ENCODE measurements at regions not wholly inside any gene's neighbourhood (a gene's known extent, or its start where the extent isn't known, plus 50 kb on each side); places are given as distances from the start of the nearest gene placed in this dataset.

GRCh38 chr4:158005021-158005420, 167.8 kb downstream of the GASK1B start (continued):
- no peak for TF ChIP-seq ZNF462 (CRISPR knock-in tag; IDR thresholded peaks at IDR 0.05)
- TF ChIP-seq EZH2phosphoT487 (IDR thresholded peaks at IDR 0.05; ENCODE audit: unreplicated experiment): no peak
- no peak for TF ChIP-seq ETS1 (IDR thresholded peaks at IDR 0.05)
- no peak for TF ChIP-seq CREB1 (CRISPR knock-in tag; IDR thresholded peaks at IDR 0.05; ENCODE audit: low read depth)
- no peak for TF ChIP-seq EZH2 (IDR thresholded peaks at IDR 0.05; ENCODE audit: low read depth, unreplicated experiment)

GRCh38 chr4:158004101-158004500, 168.7 kb downstream of the GASK1B start:
- Mint-ChIP-seq H3K9me3 (no peaks in the 10 kb centered on the region), H3K4me1 (no peaks in the 10 kb centered on the region), H3K27ac (no peak overlapping the region), H3K36me3 (ENCODE audit: low read depth) (no peaks in the 10 kb centered on the region), H3K4me3 (no peak overlapping the region), H3K27me3 (ENCODE audit: insufficient read depth, low read depth, poor library complexity) (peaks cover 6% of the 10 kb centered on the region)
- no peak for ATAC-seq
- Histone ChIP-seq H3K4me2 (no peak overlapping the region), H3K4me3 (no peak overlapping the region), H3K79me2 (replicated peaks; ENCODE audit: insufficient read depth) (no peaks in the 10 kb centered on the region), H3K4me1 (ENCODE audit: insufficient read depth) (no peaks in the 10 kb centered on the region), H3K27me3 (ENCODE audit: insufficient read depth) (no peaks in the 10 kb centered on the region), H4K20me1 (replicated peaks; ENCODE audit: insufficient read depth) (no peaks in the 10 kb centered on the region), H2AFZ (peak overlapping the region; percentile 79; the same call in 1 of the 2 replicates), H3K9me2 (ENCODE audit: insufficient read depth) (0 out of 2 replicates have a peak, but pooled peaks cover under 1% of the 10 kb centered on the region), H3K36me3 (ENCODE audit: insufficient read depth) (no peaks in the 10 kb centered on the region), H3K27ac (ENCODE audit: low read depth) (no peak overlapping the region), H3F3A (replicated peaks; ENCODE audit: low read depth) (no peaks in the 10 kb centered on the region)
- DNase-seq (ENCODE audit: low spot score): no peak
- TF ChIP-seq EZH2phosphoT487 (IDR thresholded peaks at IDR 0.05; ENCODE audit: unreplicated experiment): no peak
- TF ChIP-seq ZNF114 (CRISPR knock-in tag; IDR thresholded peaks at IDR 0.05): no peak
- no peak for TF ChIP-seq CTCF (conservative IDR thresholded peaks at IDR 0.05; ENCODE audit: low read depth in 2 of 2)
